ENCODE measurements at regions not wholly inside any gene's neighbourhood (a gene's known extent, or its start where the extent isn't known, plus 50 kb on each side); places are given as distances from the start of the nearest gene placed in this dataset.
"Not testable (repeated sequence)": the region's sequence is repeated elsewhere in the genome, so short reads cannot be mapped to it uniquely, and the experiment has no call there.

DNA sequence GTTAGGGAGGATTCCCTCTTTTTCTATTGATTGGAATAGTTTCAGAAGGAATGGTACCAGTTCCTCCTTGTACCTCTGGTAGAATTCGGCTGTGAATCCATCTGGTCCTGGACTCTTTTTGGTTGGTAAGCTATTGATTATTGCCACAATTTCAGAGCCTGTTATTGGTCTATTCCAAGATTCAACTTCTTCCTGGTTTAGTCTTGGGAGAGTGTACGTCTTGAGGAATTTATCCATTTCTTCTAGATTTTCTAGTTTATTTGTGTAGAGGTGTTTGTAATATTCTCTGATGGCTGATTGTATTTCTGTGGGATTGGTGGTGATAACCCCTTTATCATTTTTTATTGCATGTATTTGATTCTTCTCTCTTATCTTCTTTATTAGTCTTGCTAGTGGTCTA lies 96.4 kb downstream of the ANKRD30BL start:
- TF ChIP-seq POLR2AphosphoS5 (IDR thresholded peaks at IDR 0.05), result not testable (repeated sequence)
- TF ChIP-seq, protein P1, sequence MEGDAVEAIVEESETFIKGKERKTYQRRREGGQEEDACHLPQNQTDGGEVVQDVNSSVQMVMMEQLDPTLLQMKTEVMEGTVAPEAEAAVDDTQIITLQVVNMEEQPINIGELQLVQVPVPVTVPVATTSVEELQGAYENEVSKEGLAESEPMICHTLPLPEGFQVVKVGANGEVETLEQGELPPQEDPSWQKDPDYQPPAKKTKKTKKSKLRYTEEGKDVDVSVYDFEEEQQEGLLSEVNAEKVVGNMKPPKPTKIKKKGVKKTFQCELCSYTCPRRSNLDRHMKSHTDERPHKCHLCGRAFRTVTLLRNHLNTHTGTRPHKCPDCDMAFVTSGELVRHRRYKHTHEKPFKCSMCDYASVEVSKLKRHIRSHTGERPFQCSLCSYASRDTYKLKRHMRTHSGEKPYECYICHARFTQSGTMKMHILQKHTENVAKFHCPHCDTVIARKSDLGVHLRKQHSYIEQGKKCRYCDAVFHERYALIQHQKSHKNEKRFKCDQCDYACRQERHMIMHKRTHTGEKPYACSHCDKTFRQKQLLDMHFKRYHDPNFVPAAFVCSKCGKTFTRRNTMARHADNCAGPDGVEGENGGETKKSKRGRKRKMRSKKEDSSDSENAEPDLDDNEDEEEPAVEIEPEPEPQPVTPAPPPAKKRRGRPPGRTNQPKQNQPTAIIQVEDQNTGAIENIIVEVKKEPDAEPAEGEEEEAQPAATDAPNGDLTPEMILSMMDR (IDR thresholded peaks at IDR 0.05), result not testable (repeated sequence)

All from transverse colon (tissue), 4 donors.